SK-N-SH treated with all-trans-retinoic acid at 6 μM for 48 hours (cell line): ENCODE measurements at regions not wholly inside any gene's neighbourhood (a gene's known extent, or its start where the extent isn't known, plus 50 kb on each side); places are given as distances from the start of the nearest gene placed in this dataset.

Experiments
- ATAC-seq: fragments of 200-7000 bp; cut with Tn5 transposase; 3 replicates; pipeline ENCODE4 v1.9.1; 2020; ENCODE audit warnings: mild to moderate bottlenecking, moderate library complexity
- ARNTL ChIP-seq: fragments of 450-650 bp; formaldehyde crosslinking; IDR thresholded peaks from 2 replicates; pipeline ENCODE4 v1.5.0; 2020; ENCODE audit warnings: low read depth, mild to moderate bottlenecking, moderate library complexity, borderline replicate concordance
- BACH2 ChIP-seq: fragments of 250-450 bp; sonication (Bioruptor Pico); IDR thresholded peaks from 2 replicates; pipeline ENCODE4 v1.9.0; 2021; ENCODE audit warnings: mild to moderate bottlenecking, borderline replicate concordance
- CREB5 ChIP-seq: fragments of 250-450 bp; sonication (Bioruptor Pico); IDR thresholded peaks from 2 replicates; pipeline ENCODE4 v1.5.1; 2020; ENCODE audit warnings: low read depth, mild to moderate bottlenecking, moderate library complexity
- CSDC2 ChIP-seq: fragments of 250-450 bp; sonication (Bioruptor Pico); IDR thresholded peaks from 2 replicates; pipeline ENCODE4 v1.5.0; 2020; ENCODE audit warnings: mild to moderate bottlenecking, moderate library complexity
- CSRNP3 ChIP-seq: fragments of 250-450 bp; sonication (Bioruptor Pico); IDR thresholded peaks from 2 replicates; pipeline ENCODE4 v1.5.1; 2021; ENCODE audit warnings: mild to moderate bottlenecking, moderate library complexity
- ESRRG ChIP-seq: fragments of 250-450 bp; sonication (Bioruptor Pico); IDR thresholded peaks from 2 replicates; pipeline ENCODE4 v1.6.1; 2021; ENCODE audit warnings: mild to moderate bottlenecking
- GLIS3 ChIP-seq: fragments of 250-450 bp; sonication (Bioruptor Pico); IDR thresholded peaks from 2 replicates; pipeline ENCODE4 v1.5.0; 2020; ENCODE audit warnings: mild to moderate bottlenecking, moderate library complexity
- ISL1 ChIP-seq: fragments of 250-450 bp; sonication (Bioruptor Pico); IDR thresholded peaks from 2 replicates; pipeline ENCODE4 v2.1.2; 2022; ENCODE audit warnings: mild to moderate bottlenecking, moderate library complexity
- OSR1 ChIP-seq: fragments of 250-450 bp; sonication (Bioruptor Pico); IDR thresholded peaks from 2 replicates; pipeline ENCODE4 v1.8.0; 2022; ENCODE audit warnings: moderate library complexity, mild to moderate bottlenecking, inconsistent platforms
- PATZ1 ChIP-seq: fragments of 250-450 bp; sonication (Bioruptor Pico); IDR thresholded peaks from 2 replicates; pipeline ENCODE4 v1.8.0; 2020; ENCODE audit warnings: mild to moderate bottlenecking, moderate library complexity, borderline replicate concordance
- POU6F1 ChIP-seq: fragments of 250-450 bp; sonication (Bioruptor Pico); IDR thresholded peaks from 2 replicates; pipeline ENCODE4 v1.8.0; 2021; ENCODE audit warnings: low read depth, mild to moderate bottlenecking, moderate library complexity, borderline replicate concordance
- RARB ChIP-seq: fragments of 250-450 bp; sonication (Bioruptor Pico); IDR thresholded peaks from 2 replicates; pipeline ENCODE4 v1.8.0; 2021; ENCODE audit warnings: mild to moderate bottlenecking, moderate library complexity
- SNAI2 ChIP-seq: fragments of 250-450 bp; sonication (Bioruptor Pico); IDR thresholded peaks from 2 replicates; pipeline ENCODE4 v1.5.0; 2020; ENCODE audit warnings: mild to moderate bottlenecking, moderate library complexity
- TCF4 ChIP-seq: fragments of 250-450 bp; sonication (Bioruptor Pico); IDR thresholded peaks from 2 replicates; pipeline ENCODE4 v1.8.0; 2021; ENCODE audit warnings: mild to moderate bottlenecking, moderate library complexity, borderline replicate concordance
- TOX ChIP-seq: fragments of 250-450 bp; sonication (Bioruptor Pico); IDR thresholded peaks from 2 replicates; pipeline ENCODE4 v1.8.0; 2021; ENCODE audit warnings: mild to moderate bottlenecking, moderate library complexity, borderline replicate concordance
- ZC3H10 ChIP-seq: fragments of 250-450 bp; sonication (Bioruptor Pico); IDR thresholded peaks from 2 replicates; pipeline ENCODE4 v1.5.1; 2021; ENCODE audit warnings: mild to moderate bottlenecking, moderate library complexity
- ZFP3 ChIP-seq: fragments of 250-450 bp; sonication (Bioruptor Pico); IDR thresholded peaks from 2 replicates; pipeline ENCODE4 v1.5.0; 2020; ENCODE audit warnings: mild to moderate bottlenecking, moderate library complexity
- ZFP30 ChIP-seq: fragments of 450-650 bp; formaldehyde crosslinking; IDR thresholded peaks from 2 replicates; pipeline ENCODE4 v1.5.0; 2022; ENCODE audit warnings: mild to moderate bottlenecking, moderate library complexity
- ZNF70 ChIP-seq: fragments of 450-650 bp; formaldehyde crosslinking; IDR thresholded peaks from 2 replicates; pipeline ENCODE4 v1.5.0; 2020; ENCODE audit warnings: mild to moderate bottlenecking, moderate library complexity
- ZNF8 ChIP-seq: fragments of 450-650 bp; formaldehyde crosslinking; IDR thresholded peaks from 2 replicates; pipeline ENCODE4 v1.5.0; 2020; ENCODE audit warnings: mild to moderate bottlenecking, moderate library complexity

- no peak for ATAC-seq
- no peak for TF ChIP-seq ZFP3
- no peak for TF ChIP-seq PATZ1 (CRISPR knock-in tag)
- TF ChIP-seq GLIS3 (CRISPR knock-in tag) = no peak
- no peak for TF ChIP-seq OSR1
- TF ChIP-seq TOX (CRISPR knock-in tag) = no peak
- TF ChIP-seq ZNF8 (CRISPR knock-in tag) = no peak
- TF ChIP-seq ZFP30 = no peak
- no peak for TF ChIP-seq SNAI2 (CRISPR knock-in tag)
- TF ChIP-seq CREB5 (CRISPR knock-in tag) = no peak
- TF ChIP-seq CSRNP3 = no peak
- no peak for TF ChIP-seq BACH2 (CRISPR knock-in tag)
- no peak for TF ChIP-seq ESRRG (CRISPR knock-in tag)
Measured at GRCh38 chr5:56421246-56422075, 188.3 kb upstream of the ANKRD55 start.

- TF ChIP-seq ZFP30 (no peak), POU6F1 (CRISPR knock-in tag) (no peak), CSDC2 (CRISPR knock-in tag) (no peak), CREB5 (CRISPR knock-in tag) (no peak), ZNF8 (CRISPR knock-in tag) (no peak), ZC3H10 (CRISPR knock-in tag) (no peak), ZFP3 (no peak)
Measured at GRCh38 chr5:56420323-56420722, 187.2 kb upstream of the ANKRD55 start.

GRCh38 chr5:56419667-56420066 lies 186.5 kb upstream of the ANKRD55 start:
- ATAC-seq = no peak
- TF ChIP-seq ESRRG (CRISPR knock-in tag) (no peak), TCF4 (CRISPR knock-in tag) (no peak), CSDC2 (CRISPR knock-in tag) (no peak), RARB (no peak), ZC3H10 (CRISPR knock-in tag) (no peak), PATZ1 (CRISPR knock-in tag) (no peak), CSRNP3 (no peak), ISL1 (CRISPR knock-in tag) (no peak), ZNF70 (CRISPR knock-in tag) (no peak), SNAI2 (CRISPR knock-in tag) (no peak), ZFP30 (no peak), CREB5 (CRISPR knock-in tag) (no peak), ARNTL (CRISPR knock-in tag) (no peak), TOX (CRISPR knock-in tag) (no peak), ZNF8 (CRISPR knock-in tag) (no peak)

More at GRCh38 chr5:56420323-56420722, 187.2 kb upstream of the ANKRD55 start:
- no peak for ATAC-seq
